ENCODE measurements at regions not wholly inside any gene's neighbourhood (a gene's known extent, or its start where the extent isn't known, plus 50 kb on each side); places are given as distances from the start of the nearest gene placed in this dataset.
"Not testable (repeated sequence)": the region's sequence is repeated elsewhere in the genome, so short reads cannot be mapped to it uniquely, and the experiment has no call there.

DNA sequence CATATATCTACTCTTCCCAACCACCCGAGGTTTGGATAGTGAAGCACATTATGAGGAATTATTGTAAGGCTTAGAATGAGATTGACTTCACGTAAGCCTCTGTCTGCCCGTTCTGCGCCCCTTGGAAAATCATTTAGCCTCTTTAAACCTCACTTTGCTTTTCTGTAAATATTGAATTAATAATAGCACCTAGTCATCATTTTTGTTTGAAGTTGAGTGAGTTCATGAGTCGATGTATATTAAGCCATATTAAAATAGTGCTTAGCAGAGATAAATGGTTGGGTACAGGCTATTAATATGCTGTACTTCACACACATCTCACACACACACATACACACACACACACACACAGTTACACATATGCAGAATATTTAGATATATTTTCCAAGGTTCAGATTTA is 344.8 kb upstream of the EYS start:
- no peak for DNase-seq

DNA sequence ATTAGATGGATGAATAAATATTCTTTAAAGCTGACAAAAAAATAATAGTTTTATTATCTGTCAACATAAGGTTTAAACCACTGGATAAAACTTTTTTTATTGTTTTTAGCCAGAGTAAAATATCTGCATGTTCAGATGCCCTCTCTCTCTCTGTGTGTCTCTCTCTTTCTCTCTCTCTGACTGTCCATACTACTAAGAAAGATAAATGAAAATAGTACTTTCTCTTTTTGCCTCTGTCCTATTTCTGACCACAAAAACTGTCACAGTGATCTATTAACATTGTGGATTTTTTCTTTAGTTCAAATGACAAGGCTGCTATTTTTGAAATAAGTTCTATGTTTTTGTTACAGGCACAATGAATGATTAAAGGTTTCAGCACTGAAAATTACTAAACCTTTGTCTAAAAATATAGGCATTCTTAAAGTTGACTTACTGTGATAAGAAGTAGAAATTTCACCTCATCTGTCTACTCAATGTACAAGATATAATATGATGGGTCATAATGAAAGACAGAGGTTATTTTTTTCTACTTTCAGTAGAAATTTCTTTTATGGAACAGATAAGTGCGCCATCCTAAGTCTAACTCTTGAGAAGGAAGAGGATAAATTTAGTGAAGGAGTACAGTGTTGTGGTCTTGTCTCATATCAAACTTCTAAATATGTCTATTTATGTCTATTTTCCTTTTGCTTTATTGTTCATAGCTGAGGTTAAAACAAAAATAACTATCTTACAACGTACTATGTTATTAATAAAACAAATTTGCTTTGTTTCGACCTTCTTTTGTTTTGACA is 341.9 kb upstream of the EYS start:
- DNase-seq, result no peak

DNA sequence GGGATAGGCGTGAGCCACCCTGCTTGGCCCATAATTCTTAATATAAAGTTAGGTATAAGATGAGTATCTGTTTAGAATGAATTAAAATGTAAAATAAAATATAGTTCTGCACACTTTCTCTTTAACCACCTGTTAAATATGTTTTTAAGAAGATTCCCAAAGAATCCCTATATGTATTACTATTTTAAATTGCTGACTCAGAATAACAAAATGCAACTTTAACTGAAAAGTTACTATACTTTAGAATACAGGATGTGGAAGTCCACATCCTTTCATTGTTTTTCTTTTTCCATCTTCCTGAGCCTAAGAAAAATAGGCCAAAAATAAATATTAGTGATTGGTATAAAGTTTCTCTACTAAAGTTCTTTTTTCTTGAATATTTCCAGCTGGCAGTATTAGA is 325.6 kb upstream of the EYS start:
- DNase-seq, result no peak

DNA sequence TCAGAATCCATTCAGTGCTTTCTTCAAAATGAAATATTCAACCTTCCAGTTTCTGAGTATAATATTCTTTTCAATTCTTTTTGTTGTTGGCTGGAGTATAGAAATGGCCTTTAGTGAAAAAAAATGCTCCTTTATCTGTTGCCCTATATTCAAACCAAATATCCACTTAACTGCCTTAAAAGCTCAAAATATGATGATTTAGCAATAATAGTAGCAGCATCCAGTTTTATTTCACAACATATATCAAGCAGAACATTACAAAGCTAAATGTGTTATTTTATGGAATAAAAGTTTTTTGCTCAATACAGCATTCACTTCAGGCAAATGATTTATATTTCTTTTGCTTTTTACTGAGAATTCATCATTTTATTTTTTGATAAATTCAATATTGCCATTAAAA is 322.4 kb upstream of the EYS start:
- DNase-seq, result no peak

DNA sequence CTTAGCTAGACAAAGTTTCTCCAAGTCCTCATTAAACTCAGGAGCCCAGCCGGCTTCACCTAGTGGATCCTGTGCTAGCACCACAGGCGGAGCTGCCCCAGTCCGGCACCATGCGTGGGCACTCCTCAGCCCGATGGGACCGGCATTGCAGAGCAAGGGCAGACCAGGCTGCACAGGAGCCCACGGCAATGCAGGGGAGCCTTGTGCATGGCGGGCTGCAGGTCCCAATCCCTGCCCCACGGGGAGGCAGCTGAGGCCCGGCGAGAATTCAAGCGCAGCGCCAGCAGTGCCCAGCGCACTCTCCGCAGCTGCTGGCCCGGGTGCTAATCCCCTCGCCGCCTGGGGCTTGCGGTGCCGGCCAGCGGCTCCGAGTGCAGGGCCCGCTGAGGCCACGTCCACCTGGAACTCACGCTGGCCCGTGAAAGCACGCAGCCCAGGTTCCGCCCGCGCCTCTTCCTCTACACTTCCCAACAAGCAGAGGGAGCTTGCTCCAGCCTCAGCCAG is 292.3 kb upstream of the EYS start:
- no peak for DNase-seq

DNA sequence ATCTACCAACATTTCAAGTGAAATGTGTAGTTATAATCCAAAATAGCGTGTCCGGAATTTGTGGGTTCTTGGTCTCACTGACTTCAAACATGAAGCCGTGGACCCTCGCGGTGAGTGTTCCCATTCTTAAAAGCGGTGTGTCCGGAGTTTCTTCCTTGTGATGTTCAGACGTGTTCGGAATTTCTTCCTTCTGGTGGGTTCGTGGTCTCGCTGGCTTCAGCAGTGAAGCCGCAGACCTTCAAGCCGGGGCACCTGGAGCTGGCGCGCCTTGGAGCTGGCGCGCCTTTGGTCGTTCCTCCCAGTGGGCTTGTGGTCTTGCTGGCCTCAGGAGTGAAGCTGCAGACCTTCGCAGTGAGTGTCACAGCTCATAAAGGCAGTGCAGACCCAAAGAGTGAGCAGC is 291.5 kb upstream of the EYS start:
- no peak for DNase-seq

DNA sequence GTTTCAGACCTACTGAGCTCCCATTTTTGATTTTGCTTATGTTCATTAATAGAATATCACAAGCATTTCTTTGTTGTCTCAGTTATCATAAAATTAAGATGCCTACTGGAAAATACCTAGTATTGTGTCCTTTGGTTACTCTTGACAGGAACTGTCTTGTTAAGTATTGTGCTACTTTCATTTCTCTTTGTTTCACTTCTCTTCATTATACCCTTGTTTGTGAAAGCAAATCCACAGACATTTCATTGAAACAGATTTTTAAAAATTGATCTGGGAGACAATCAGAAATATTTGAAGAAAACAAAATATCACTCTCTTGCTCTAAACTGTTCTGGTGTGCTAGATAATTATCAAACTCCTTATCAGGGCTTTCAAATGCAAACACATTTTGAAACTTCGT is 290.5 kb upstream of the EYS start:
- DNase-seq, result no peak

DNA sequence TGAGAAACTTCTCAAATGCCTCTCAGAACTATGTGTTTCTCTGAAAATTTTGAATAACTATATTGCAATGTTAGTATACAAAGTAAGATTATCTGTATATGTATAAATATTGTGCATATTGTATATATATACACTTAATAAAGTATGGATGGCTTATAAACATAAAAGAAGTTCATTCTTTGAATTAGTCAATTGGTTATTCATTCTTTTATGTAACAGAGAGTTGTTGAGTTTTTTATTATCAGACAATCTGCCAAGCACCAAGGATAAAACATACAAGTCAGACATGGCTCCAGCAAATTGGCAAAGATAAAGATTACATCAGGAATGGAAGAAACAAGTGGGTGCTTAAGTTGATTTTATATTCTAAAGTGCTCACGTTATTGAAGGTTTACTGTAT is 289.1 kb upstream of the EYS start:
- no peak for DNase-seq

DNA sequence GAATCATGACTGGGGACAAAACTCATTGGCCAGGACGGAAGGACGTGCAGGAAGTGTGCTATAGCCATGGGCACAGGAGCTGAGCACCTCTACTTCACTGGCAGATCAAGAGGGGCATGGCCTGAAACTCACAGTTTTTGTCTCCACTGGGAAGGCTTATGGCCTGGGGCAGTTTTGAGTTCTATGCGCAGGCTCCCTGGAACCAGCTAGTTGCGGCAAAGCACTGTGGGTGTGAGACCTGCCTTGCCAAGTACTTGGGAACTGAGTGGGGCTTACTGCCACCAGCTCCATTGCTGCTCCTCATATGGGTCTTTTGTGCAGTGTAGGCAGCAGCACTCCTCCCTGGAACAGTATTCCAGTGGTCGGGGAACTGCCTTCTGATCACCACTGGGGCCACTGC is 282.6 kb upstream of the EYS start:
- no peak for DNase-seq

DNA sequence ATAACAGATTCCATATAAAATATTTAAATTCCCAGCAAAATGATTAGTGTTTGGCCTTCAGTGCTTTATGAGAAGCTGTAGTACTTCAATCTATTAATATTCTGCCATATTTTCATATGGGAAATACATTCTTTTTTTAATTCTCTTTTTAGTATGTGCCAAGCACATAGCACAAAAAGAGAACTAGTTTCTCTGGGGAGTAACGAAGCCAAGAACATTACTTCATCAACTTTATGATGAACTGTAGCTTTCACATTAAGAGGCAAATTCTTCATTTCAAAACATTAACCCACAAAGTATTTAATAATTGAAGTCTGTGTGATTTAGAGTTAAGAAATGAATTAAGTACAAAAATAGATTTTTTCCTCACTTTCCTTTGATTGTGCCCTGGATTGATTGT is 281.0 kb upstream of the EYS start:
- DNase-seq, result no peak

DNA sequence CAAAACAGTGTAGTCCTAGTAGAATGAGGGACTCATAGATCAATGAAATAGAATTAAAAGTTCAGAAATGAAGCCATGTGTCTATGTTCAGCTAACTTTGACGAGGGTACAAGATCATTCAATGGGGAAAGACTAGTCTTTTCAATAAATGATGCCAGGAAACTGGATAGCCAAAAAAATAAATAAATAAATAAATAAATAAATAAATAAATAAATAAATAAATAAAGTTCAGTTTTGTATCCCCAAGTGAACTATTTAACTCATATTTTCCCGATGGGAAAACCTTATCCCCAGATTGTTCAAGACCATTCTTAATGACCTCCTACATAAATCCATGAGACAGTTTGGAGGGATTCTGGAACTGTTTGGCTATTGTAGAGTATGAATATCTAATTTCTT is 277.1 kb upstream of the EYS start:
- no peak for DNase-seq

DNA sequence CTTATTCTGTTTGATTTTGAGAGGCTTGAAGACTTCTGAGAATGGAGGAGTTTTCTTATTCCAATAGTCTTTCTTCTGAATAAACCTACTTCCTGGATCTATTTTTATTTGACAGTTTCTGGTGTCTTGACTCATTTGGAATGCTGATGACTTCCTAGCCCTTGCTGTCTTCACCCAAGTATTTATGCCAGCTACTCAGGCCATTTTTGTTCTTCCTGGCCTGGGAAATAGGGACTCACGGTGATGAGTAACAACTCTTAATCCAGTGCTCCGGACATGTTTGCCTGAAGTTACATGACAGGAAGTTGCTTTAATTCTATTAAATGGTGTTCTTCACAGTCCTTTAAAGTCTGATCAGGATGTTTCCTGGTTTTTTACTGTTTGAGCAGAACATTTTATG is 272.1 kb upstream of the EYS start:
- no peak for DNase-seq

DNA sequence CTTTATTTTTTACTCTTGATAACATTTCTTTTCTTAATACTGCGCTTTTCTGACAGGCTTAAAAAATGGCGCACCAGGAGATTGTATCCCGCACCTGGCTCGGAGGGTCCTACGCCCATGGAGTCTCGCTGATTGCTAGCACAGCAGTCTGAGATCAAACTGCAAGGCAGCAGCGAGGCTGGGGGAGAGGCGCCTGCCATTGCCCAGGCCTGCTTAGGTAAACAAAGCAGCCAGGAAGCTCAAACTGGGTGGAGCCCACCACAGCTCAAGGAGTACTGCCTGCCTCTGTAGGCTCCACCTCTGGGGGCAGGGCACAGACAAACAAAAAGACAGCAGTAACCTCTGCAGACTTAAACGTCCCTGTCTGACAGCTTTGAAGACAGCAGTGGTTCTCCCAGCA is 264.2 kb upstream of the EYS start:
- DNase-seq, result not testable (repeated sequence)

DNA sequence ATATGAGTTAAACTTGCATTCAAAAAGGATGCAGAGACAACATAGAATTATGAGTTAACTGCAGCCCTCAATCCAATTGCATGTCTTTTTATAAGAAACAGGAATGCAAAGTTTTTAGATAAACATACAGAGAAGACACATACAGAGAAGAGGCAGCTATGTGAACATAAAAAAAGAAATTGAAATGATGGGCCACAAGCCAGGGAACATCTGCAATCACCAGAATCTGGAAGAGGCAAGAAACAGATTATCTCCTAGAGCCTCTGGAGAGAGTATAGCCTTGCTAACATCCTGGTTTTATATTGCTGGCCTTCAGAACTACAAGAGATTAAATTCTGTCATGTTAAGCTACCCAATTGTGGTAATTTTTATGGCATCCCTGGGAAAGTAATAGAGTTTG is 257.2 kb upstream of the EYS start:
- no peak for DNase-seq

DNA sequence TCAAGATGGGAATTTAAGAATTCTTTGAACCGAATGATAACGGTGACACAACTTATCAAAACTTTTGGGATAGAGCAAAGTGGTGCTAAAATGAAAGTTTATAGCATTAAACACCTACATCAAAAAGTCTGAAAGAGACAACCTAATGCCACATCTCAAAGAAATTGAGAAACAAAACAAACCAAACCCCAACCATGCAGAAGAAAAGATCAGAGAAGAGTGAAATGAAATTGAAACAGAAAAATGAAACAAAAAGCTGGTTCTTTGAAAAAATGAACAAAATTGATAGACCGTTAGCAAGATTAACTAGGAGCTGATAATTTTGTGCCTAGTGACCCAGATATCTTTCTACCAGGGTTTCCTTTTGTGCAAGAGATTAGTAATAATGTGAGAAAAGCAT is 248.0 kb upstream of the EYS start:
- DNase-seq, result no peak

DNA sequence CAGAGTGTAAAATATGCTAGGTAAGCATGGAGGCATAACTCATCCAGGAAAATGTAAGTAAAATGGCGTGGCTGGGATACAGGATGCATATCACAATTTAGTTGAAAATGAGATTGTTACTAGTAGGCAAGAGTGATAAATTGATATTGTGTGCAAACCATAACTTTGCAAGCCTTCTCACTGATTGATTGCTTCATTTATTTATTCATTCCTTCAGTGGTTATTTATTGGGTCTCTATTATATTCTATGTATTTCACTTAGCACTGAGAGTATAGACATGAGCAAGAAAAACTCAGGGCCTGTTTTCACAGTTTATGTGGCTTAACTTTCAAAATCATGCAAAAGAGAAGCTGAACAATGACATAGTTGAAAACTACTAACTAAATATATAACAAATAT is 241.0 kb upstream of the EYS start:
- DNase-seq, result no peak

DNA sequence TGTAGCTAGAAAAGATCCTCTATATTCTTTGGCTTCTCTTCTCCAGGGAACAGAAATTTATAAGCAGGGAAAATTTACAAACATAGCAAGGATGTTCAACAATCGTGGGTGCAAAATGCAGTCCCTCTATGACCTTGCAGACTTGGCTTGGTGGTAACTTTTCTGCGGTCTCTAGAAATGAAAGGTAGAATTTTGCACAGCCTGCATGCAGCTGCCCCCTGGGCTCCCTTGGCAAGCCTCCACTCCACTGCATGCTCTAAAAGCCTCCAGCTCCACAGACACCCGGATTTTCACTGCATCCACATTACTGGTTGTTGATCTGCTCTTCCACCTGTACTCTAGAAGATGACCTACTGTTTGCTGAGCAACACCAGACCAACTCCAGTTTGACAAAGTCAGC is 236.5 kb upstream of the EYS start:
- DNase-seq, result no peak

DNA sequence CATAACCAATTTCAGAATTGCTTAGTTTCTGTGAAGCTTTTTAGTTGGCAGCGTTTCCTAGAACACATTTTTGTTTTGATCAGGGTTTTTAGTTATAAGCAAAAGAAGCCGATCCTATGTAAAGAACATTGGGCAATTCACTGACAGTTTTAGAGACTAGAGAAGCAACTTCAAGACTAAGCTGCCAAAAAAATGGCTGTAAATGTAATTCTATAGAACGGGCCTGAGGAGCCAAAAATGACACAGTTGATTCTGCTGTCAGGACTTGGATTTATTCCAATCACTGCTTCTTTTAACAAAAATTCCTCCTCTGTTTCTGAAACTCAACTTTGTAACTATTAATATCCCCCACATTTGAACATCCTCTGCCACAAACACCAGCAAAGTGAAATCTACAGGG is 236.0 kb upstream of the EYS start:
- no peak for DNase-seq

DNA sequence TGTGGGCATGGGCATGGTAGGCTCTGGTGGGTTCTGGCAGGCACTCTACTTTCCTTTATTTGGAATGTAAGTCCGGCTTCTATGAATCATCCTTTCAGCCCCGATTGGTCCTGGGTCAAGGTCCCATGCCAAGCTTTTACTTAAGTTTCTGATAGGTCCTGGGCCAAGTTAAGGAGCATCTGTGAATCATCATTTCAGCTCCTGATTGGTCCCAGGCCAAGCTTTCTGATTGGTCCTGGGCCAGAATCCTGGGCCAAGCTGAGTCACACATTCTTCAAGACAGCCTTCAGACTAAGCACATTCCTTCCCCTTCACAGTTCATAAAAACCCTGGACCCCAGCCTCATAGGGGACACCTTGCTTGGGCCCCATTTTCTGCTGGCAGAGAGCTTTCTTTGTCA is 231.0 kb upstream of the EYS start:
- DNase-seq, result no peak

DNA sequence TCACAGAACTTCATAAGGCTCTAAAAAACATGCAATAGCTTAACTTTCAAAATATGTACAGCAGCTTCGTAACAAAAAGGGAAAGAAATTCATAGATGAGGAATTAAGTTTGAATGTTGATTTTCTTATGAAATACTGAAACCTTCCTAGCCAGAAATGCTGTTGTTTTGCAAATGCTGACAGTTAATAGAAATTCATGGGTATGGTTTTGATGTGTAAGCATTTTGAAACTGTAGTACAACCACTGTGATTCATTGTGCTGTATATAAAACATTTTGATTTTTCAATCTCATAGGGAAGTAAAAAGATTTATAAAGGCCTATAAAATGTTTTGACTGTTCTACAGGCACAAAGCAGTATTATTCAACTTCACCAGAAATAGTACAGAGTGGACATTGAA is 228.4 kb upstream of the EYS start:
- DNase-seq, result no peak

DNA sequence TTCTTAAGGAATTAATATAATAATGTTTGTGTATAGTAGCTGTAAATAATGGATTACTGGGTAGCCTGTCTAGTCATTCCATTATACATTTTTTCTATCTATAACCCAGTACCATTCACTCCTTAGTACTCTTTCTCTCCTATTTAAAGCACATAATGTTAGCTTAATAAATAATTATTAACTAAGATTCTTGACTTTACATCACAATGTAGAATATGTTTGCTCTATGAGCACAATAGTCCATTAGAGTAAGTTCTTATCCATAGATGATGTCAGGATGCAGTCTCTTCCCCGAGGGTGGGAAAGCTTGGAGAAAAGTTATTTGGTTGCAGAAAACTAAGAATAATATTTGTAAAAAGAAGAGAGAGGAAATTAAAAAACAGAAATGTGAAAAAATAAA is 226.4 kb upstream of the EYS start:
- no peak for DNase-seq

DNA sequence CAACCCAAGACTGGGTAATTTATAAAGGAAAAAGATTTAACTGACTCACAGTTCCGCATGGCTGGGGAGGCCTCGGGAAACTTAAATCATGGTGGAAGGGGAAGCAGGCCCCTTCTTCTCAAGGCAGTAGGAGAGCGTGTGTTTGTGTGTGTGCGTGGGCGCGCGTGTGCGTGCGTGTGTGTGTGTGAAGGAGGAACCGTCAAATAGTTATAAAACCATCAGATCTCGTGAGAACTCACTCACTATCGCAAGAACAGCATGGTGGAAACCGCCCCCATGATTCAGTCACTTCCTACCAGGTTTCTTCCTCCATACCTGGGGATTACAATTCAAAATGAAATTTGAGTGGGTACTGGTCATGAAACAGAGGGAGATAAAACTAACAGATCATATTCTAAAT is 220.1 kb upstream of the EYS start:
- no peak for DNase-seq

DNA sequence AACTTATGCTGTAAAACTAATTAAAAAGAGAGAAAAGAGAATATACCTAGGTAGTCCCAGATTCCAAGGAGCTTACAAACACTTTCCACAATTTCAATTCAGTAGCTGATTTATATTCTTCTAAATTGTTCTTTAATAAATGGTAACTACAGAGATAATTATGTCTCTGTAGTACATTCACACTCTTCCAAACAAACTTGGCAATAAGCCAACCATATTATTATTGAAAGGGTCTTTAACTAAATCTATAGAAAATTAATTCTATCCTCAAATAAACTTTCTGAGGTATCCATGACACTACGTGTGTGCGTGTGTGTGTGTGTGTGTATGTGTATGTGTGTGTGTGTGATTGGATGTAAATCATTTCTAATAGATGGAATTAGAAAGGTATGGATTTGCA is 217.4 kb upstream of the EYS start:
- no peak for DNase-seq

DNA sequence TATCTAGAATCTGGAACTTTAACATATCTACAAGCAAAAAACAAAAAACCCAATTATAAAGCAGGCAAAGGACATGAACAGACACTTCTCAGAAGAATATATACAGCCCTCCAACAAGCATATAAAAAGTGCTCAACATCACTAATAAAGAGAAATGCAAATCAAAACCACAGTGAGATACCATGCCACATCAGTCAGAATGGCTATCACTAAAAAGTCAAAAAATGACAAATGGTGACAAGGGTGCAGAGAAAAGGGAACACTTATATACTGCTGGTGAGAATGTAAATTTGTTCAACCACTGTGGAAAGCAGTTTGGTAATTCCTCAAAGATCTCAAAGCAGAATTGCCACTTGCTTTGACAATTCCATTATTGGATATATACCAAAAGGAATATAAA is 215.0 kb upstream of the EYS start:
- no peak for DNase-seq

Data from nucleus accumbens (tissue), 56 donors.